ENCODE measurements at regions not wholly inside any gene's neighbourhood (a gene's known extent, or its start where the extent isn't known, plus 50 kb on each side); places are given as distances from the start of the nearest gene placed in this dataset.
"Not testable (repeated sequence)": the region's sequence is repeated elsewhere in the genome, so short reads cannot be mapped to it uniquely, and the experiment has no call there.

- CTCF ChIA-PET (ENCODE audit: low intra/inter-chr PET ratio, low total read pairs); H3K36me3 ChIP-seq (replicated peaks in 1 of 2; ENCODE audit: control insufficient read depth in 1 of 2, insufficient read depth in 2 of 2, low read length in 2 of 2); POLR2A ChIA-PET; in situ Hi-C loops (cut with HindIII; ENCODE audit: extremely low pct_ligation_motif_present, low pct_unique_long_range_greater_than_20kb); H3K4me1 ChIP-seq (ENCODE audit: insufficient read depth, low read length); H2AFZ ChIP-seq (ENCODE audit: low read length); H3K4me2 ChIP-seq (ENCODE audit: low read depth, low read length); intact Hi-C loops (cut with micrococcal nuclease; ENCODE audit: unreplicated experiment); H3K27ac ChIP-seq (ENCODE audit: extremely low read length, insufficient read depth, low read length); BruUV-seq (replicated peaks); H3K9ac ChIP-seq (ENCODE audit: insufficient read depth, low read depth, low read length); H3K9me3 ChIP-seq (ENCODE audit: low read length); FAIRE-seq; H4K20me1 ChIP-seq (ENCODE audit: insufficient read depth, low read length); H3K27me3 ChIP-seq (ENCODE audit: control insufficient read depth in 1 of 2, insufficient read depth in 2 of 2, low read length in 2 of 2); H3K79me2 ChIP-seq (ENCODE audit: insufficient read depth, low read length); ATAC-seq; H3K4me3 ChIP-seq (replicated peaks in 1 of 3; ENCODE audit: insufficient read depth in 1 of 3, low read depth in 2 of 3, low read length in 3 of 3); DNase-seq (ENCODE audit: low spot score): not testable (repeated sequence)
- 17% methylated on average over 4 of the region's 4 CpGs for WGBS (ENCODE audit: low lambda C conversion rate)
- TF ChIP-seq ZNF431 (CRISPR knock-in tag; IDR thresholded peaks at IDR 0.05; ENCODE audit: borderline replicate concordance, low read depth): peak; percentile 91; the same call in 1 of the 2 replicates
Measured at GRCh38 chr21:15317034-15317433, 252.2 kb upstream of the NRIP1 start.

GRCh38 chr21:15319727-15320126 is 254.9 kb upstream of the NRIP1 start:
- POLR2A ChIA-PET: no interaction called here
- CTCF ChIA-PET (ENCODE audit: low intra/inter-chr PET ratio, low total read pairs): no interaction called here
- 83% methylated on average over 7 of the region's 7 CpGs for whole genome bisulfite sequencing (ENCODE audit: low lambda C conversion rate)
- no peaks in the 10 kb centered on the region; a peak in 1 of 5 replicates for H3K27me3 ChIP-seq (ENCODE audit: control insufficient read depth in 1 of 2, insufficient read depth in 2 of 2, low read length in 2 of 2)
- H3K27ac ChIP-seq (ENCODE audit: extremely low read length, insufficient read depth, low read length): no peak overlapping the region
- peaks cover 13% of the 10 kb centered on the region for H3K4me1 ChIP-seq (ENCODE audit: insufficient read depth, low read length)
- DNase-seq (ENCODE audit: low spot score) (no peak), ATAC-seq (no peak), FAIRE-seq (no peak)
- no peak overlapping the region for H2AFZ ChIP-seq (ENCODE audit: low read length)
- no peaks in the 10 kb centered on the region for H4K20me1 ChIP-seq (ENCODE audit: insufficient read depth, low read length)
- H3K4me3 ChIP-seq (replicated peaks in 1 of 3; ENCODE audit: insufficient read depth in 1 of 3, low read depth in 2 of 3, low read length in 3 of 3): no peak overlapping the region
- H3K36me3 ChIP-seq (replicated peaks in 1 of 2; ENCODE audit: control insufficient read depth in 1 of 2, insufficient read depth in 2 of 2, low read length in 2 of 2): no peaks in the 10 kb centered on the region
- H3K9ac ChIP-seq (ENCODE audit: insufficient read depth, low read depth, low read length): no peak overlapping the region
- intact Hi-C loops (cut with micrococcal nuclease; ENCODE audit: unreplicated experiment): no loop called here
- no peak for TF ChIP-seq DBP (CRISPR knock-in tag; IDR thresholded peaks at IDR 0.05; ENCODE audit: not compliant biosample characterization)
- no peak for TF ChIP-seq PRMT3 (CRISPR knock-in tag; IDR thresholded peaks at IDR 0.05; ENCODE audit: borderline replicate concordance, low read depth)
- no peak for TF ChIP-seq ZFY (CRISPR knock-in tag; IDR thresholded peaks at IDR 0.05)
- TF ChIP-seq ZNF33A (CRISPR knock-in tag; IDR thresholded peaks at IDR 0.05; ENCODE audit: borderline replicate concordance): no peak
- TF ChIP-seq MBD4 (IDR thresholded peaks at IDR 0.05; ENCODE audit: borderline replicate concordance, low read length): no peak
- TF ChIP-seq ZBTB38 (CRISPR knock-in tag; IDR thresholded peaks at IDR 0.05): no peak
- no peak for TF ChIP-seq ZBTB33 (CRISPR knock-in tag; IDR thresholded peaks at IDR 0.05)
- no peak for TF ChIP-seq CCDC6 (CRISPR knock-in tag; IDR thresholded peaks at IDR 0.05)
- no peak for TF ChIP-seq ZFX (CRISPR knock-in tag; IDR thresholded peaks at IDR 0.05; ENCODE audit: low read depth)
- no peak for TF ChIP-seq MXD4 (CRISPR knock-in tag; IDR thresholded peaks at IDR 0.05)
- TF ChIP-seq, protein P1, sequence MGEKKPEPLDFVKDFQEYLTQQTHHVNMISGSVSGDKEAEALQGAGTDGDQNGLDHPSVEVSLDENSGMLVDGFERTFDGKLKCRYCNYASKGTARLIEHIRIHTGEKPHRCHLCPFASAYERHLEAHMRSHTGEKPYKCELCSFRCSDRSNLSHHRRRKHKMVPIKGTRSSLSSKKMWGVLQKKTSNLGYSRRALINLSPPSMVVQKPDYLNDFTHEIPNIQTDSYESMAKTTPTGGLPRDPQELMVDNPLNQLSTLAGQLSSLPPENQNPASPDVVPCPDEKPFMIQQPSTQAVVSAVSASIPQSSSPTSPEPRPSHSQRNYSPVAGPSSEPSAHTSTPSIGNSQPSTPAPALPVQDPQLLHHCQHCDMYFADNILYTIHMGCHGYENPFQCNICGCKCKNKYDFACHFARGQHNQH (CRISPR knock-in tag; IDR thresholded peaks at IDR 0.05): no peak
- H3K79me2 ChIP-seq (ENCODE audit: insufficient read depth, low read length): no peaks in the 10 kb centered on the region
- in situ Hi-C loops (cut with HindIII; ENCODE audit: extremely low pct_ligation_motif_present, low pct_unique_long_range_greater_than_20kb): no loop called here
- H3K4me2 ChIP-seq (ENCODE audit: low read depth, low read length): no peak overlapping the region
- H3K9me3 ChIP-seq (ENCODE audit: low read length): no peaks in the 10 kb centered on the region
- BruUV-seq (replicated peaks): no TSS peak
